ENCODE measurements at regions not wholly inside any gene's neighbourhood (a gene's known extent, or its start where the extent isn't known, plus 50 kb on each side); places are given as distances from the start of the nearest gene placed in this dataset.

- TF ChIP-seq CBX2 (IDR thresholded peaks at IDR 0.05; ENCODE audit: low read depth, low read length), result no peak
- no peak for TF ChIP-seq CBX2 (CRISPR knock-in tag; IDR thresholded peaks at IDR 0.05; ENCODE audit: low read depth)
- TF ChIP-seq FOSL1 (CRISPR knock-in tag; IDR thresholded peaks at IDR 0.05; ENCODE audit: borderline replicate concordance), result no peak
- 0 out of 2 replicates have a peak, but pooled peaks have one; percentile 24 for TF ChIP-seq POLR2AphosphoS5 (IDR thresholded peaks at IDR 0.05; ENCODE audit: low read depth, low read length)
- TF ChIP-seq GMEB1 (CRISPR knock-in tag; IDR thresholded peaks at IDR 0.05; ENCODE audit: borderline replicate concordance), result no peak
- peak; percentile 56; the same call in 1 of the 2 replicates for TF ChIP-seq ELF3 (CRISPR knock-in tag; IDR thresholded peaks at IDR 0.05)
- TF ChIP-seq ZBTB1 (CRISPR knock-in tag; IDR thresholded peaks at IDR 0.05; ENCODE audit: borderline replicate concordance), result no peak
- no peak for TF ChIP-seq ZNF646 (CRISPR knock-in tag; IDR thresholded peaks at IDR 0.05)
- TF ChIP-seq SALL1 (CRISPR knock-in tag; IDR thresholded peaks at IDR 0.05), result 0 out of 2 replicates have a peak, but pooled peaks have one; percentile 22
- no peak for TF ChIP-seq U2AF2 (IDR thresholded peaks at IDR 0.05; ENCODE audit: low read depth, low read length)
- no peak for TF ChIP-seq RFX3 (CRISPR knock-in tag; IDR thresholded peaks at IDR 0.05)
- TF ChIP-seq SSRP1 (CRISPR knock-in tag; IDR thresholded peaks at IDR 0.05), result no peak
- peak; percentile 36; the same call in 1 of the 2 replicates for TF ChIP-seq ZBTB7B (CRISPR knock-in tag; IDR thresholded peaks at IDR 0.05)
- no peak for TF ChIP-seq ZNF260 (CRISPR knock-in tag; IDR thresholded peaks at IDR 0.05; ENCODE audit: borderline replicate concordance, low read depth)
- TF ChIP-seq HNF4A (CRISPR knock-in tag; IDR thresholded peaks at IDR 0.05), result peak; percentile 59; the same call in 1 of the 2 replicates
- no peak for TF ChIP-seq BRF2 (CRISPR knock-in tag; IDR thresholded peaks at IDR 0.05)
- no peak for TF ChIP-seq SIN3A (IDR thresholded peaks at IDR 0.05; ENCODE audit: borderline replicate concordance, low read depth, low read length)
- TF ChIP-seq ZNF207 (IDR thresholded peaks at IDR 0.05; ENCODE audit: borderline replicate concordance), result no peak
- TF ChIP-seq ZNF543 (CRISPR knock-in tag; IDR thresholded peaks at IDR 0.05), result no peak
- TF ChIP-seq ZNF333 (CRISPR knock-in tag; IDR thresholded peaks at IDR 0.05; ENCODE audit: borderline replicate concordance), result no peak
- no peak for TF ChIP-seq PPARG (CRISPR knock-in tag; conservative IDR thresholded peaks at IDR 0.05)
- TF ChIP-seq MXI1 (IDR thresholded peaks at IDR 0.05; ENCODE audit: borderline replicate concordance, low read depth, low read length), result no peak
- TF ChIP-seq NFATC3 (CRISPR knock-in tag; IDR thresholded peaks at IDR 0.05), result no peak
- no peak for TF ChIP-seq ZNF850 (CRISPR knock-in tag; conservative IDR thresholded peaks at IDR 0.05)
- TF ChIP-seq MIER2 (CRISPR knock-in tag; IDR thresholded peaks at IDR 0.05), result no peak
Observed at GRCh38 chr1:234748066-234748465, 138.1 kb upstream of the IRF2BP2 start (continued).
